ENCODE measurements at regions not wholly inside any gene's neighbourhood (a gene's known extent, or its start where the extent isn't known, plus 50 kb on each side); places are given as distances from the start of the nearest gene placed in this dataset.
"Not testable (repeated sequence)": the region's sequence is repeated elsewhere in the genome, so short reads cannot be mapped to it uniquely, and the experiment has no call there.

GRCh38 chr18:56445422-56445821 is 193.0 kb downstream of the TXNL1 start:
- Mint-ChIP-seq H3K4me1 (no peaks in the 10 kb centered on the region), H3K36me3 (peaks cover 3% of the 10 kb centered on the region), H3K27ac (no peak overlapping the region), H3K27me3 (no peaks in the 10 kb centered on the region), H3K4me3 (no peak overlapping the region), H3K9me3 (peaks cover 2% of the 10 kb centered on the region)
- ATAC-seq (ENCODE audit: low read depth): no peak
- no peak for DNase-seq (ENCODE audit: low spot score in 2 of 2)

- Mint-ChIP-seq H3K9me3 (peaks cover 2% of the 10 kb centered on the region), H3K27me3 (no peaks in the 10 kb centered on the region), H3K27ac (no peak overlapping the region), H3K4me1 (no peaks in the 10 kb centered on the region), H3K4me3 (no peak overlapping the region), H3K36me3 (peaks cover 3% of the 10 kb centered on the region)
- DNase-seq (ENCODE audit: low spot score in 2 of 2) (no peak), ATAC-seq (ENCODE audit: low read depth) (no peak)
Observed at GRCh38 chr18:56444201-56444600, 194.2 kb downstream of the TXNL1 start.

GRCh38 chr18:56443166-56443907 is 195.1 kb downstream of the TXNL1 start:
- no peaks in the 10 kb centered on the region for H3K4me1 Mint-ChIP-seq
- DNase-seq (ENCODE audit: low spot score in 2 of 2) (no peak), ATAC-seq (ENCODE audit: low read depth) (no peak)
- H3K27me3 Mint-ChIP-seq: no peaks in the 10 kb centered on the region
- H3K4me3 Mint-ChIP-seq: no peak overlapping the region
- H3K36me3 Mint-ChIP-seq: peaks cover 3% of the 10 kb centered on the region
- H3K9me3 Mint-ChIP-seq: peaks cover 2% of the 10 kb centered on the region
- H3K27ac Mint-ChIP-seq: no peak overlapping the region

- not testable (repeated sequence) for ATAC-seq (ENCODE audit: low read depth); DNase-seq (ENCODE audit: low spot score in 2 of 2); H3K27ac Mint-ChIP-seq; H3K9me3 Mint-ChIP-seq; H3K4me1 Mint-ChIP-seq; H3K36me3 Mint-ChIP-seq; H3K4me3 Mint-ChIP-seq; H3K27me3 Mint-ChIP-seq
Observed at GRCh38 chr18:56438480-56438879, 199.9 kb downstream of the TXNL1 start.

GRCh38 chr18:56436651-56437050 is 201.7 kb downstream of the TXNL1 start:
- ATAC-seq (ENCODE audit: low read depth): no peak
- Mint-ChIP-seq H3K9me3 (no peaks in the 10 kb centered on the region), H3K4me3 (no peak overlapping the region)

GRCh38 chr18:56433919-56434318 is 204.5 kb downstream of the TXNL1 start:
- Mint-ChIP-seq H3K27me3 (peaks cover 7% of the 10 kb centered on the region), H3K9me3 (no peaks in the 10 kb centered on the region), H3K27ac (no peak overlapping the region), H3K4me3 (no peak overlapping the region), H3K4me1 (no peaks in the 10 kb centered on the region), H3K36me3 (no peaks in the 10 kb centered on the region)
- no peak for DNase-seq (ENCODE audit: low spot score in 2 of 2)
- ATAC-seq (ENCODE audit: low read depth): no peak

More at GRCh38 chr18:56436651-56437050, 201.7 kb downstream of the TXNL1 start:
- no peaks in the 10 kb centered on the region for H3K4me1 Mint-ChIP-seq
- no peak overlapping the region for H3K27ac Mint-ChIP-seq
- no peak for DNase-seq (ENCODE audit: low spot score in 2 of 2)
- H3K27me3 Mint-ChIP-seq: peaks cover 5% of the 10 kb centered on the region
- H3K36me3 Mint-ChIP-seq: peaks cover under 1% of the 10 kb centered on the region

GRCh38 chr18:56431551-56431950 is 206.8 kb downstream of the TXNL1 start:
- Mint-ChIP-seq H3K4me1 (no peaks in the 10 kb centered on the region), H3K36me3 (peaks cover 3% of the 10 kb centered on the region), H3K27me3 (peaks cover 5% of the 10 kb centered on the region), H3K9me3 (peaks cover 9% of the 10 kb centered on the region), H3K4me3 (no peak overlapping the region), H3K27ac (no peak overlapping the region)
- DNase-seq (ENCODE audit: low spot score in 2 of 2) (no peak), ATAC-seq (ENCODE audit: low read depth) (no peak)

GRCh38 chr18:56423626-56424025 is 214.8 kb downstream of the TXNL1 start:
- Mint-ChIP-seq H3K4me3 (no peak overlapping the region), H3K36me3 (peaks cover 3% of the 10 kb centered on the region), H3K9me3 (peaks cover 8% of the 10 kb centered on the region), H3K4me1 (no peaks in the 10 kb centered on the region), H3K27me3 (no peaks in the 10 kb centered on the region), H3K27ac (no peak overlapping the region)
- DNase-seq (ENCODE audit: low spot score in 2 of 2) (no peak), ATAC-seq (ENCODE audit: low read depth) (no peak)

- ATAC-seq (ENCODE audit: low read depth): no peak
- DNase-seq (ENCODE audit: low spot score in 2 of 2): no peak
- no peak overlapping the region for H3K27ac Mint-ChIP-seq
Observed at GRCh38 chr18:56421647-56422046, 216.7 kb downstream of the TXNL1 start.

GRCh38 chr18:56420868-56421267 is 217.5 kb downstream of the TXNL1 start:
- not testable (repeated sequence) for H3K36me3 Mint-ChIP-seq; H3K4me3 Mint-ChIP-seq; H3K27me3 Mint-ChIP-seq; ATAC-seq (ENCODE audit: low read depth); DNase-seq (ENCODE audit: low spot score in 2 of 2); H3K4me1 Mint-ChIP-seq; H3K27ac Mint-ChIP-seq
- peaks cover 10% of the 10 kb centered on the region for H3K9me3 Mint-ChIP-seq

More at GRCh38 chr18:56421647-56422046, 216.7 kb downstream of the TXNL1 start:
- H3K27me3 Mint-ChIP-seq: no peaks in the 10 kb centered on the region
- peaks cover under 1% of the 10 kb centered on the region for H3K36me3 Mint-ChIP-seq
- peaks cover 5% of the 10 kb centered on the region for H3K9me3 Mint-ChIP-seq
- H3K4me3 Mint-ChIP-seq: no peak overlapping the region
- no peaks in the 10 kb centered on the region for H3K4me1 Mint-ChIP-seq

- ATAC-seq (ENCODE audit: low read depth) (no peak), DNase-seq (ENCODE audit: low spot score in 2 of 2) (no peak)
- Mint-ChIP-seq H3K27ac (no peak overlapping the region), H3K27me3 (no peaks in the 10 kb centered on the region), H3K9me3 (peaks cover 16% of the 10 kb centered on the region), H3K4me3 (no peak overlapping the region), H3K36me3 (peaks cover 6% of the 10 kb centered on the region), H3K4me1 (no peaks in the 10 kb centered on the region)
Observed at GRCh38 chr18:56414357-56414756, 224.0 kb downstream of the TXNL1 start.

GRCh38 chr18:56413862-56414261 is 224.5 kb downstream of the TXNL1 start:
- Mint-ChIP-seq H3K27ac (no peak overlapping the region), H3K4me3 (no peak overlapping the region), H3K9me3 (peaks cover 16% of the 10 kb centered on the region), H3K36me3 (peaks cover 6% of the 10 kb centered on the region), H3K27me3 (no peaks in the 10 kb centered on the region), H3K4me1 (no peaks in the 10 kb centered on the region)
- no peak for DNase-seq (ENCODE audit: low spot score in 2 of 2)
- no peak for ATAC-seq (ENCODE audit: low read depth)

- no peak overlapping the region for H3K4me3 Mint-ChIP-seq
- peaks cover 6% of the 10 kb centered on the region for H3K36me3 Mint-ChIP-seq
- no peaks in the 10 kb centered on the region for H3K4me1 Mint-ChIP-seq
- no peak overlapping the region for H3K27ac Mint-ChIP-seq
- H3K27me3 Mint-ChIP-seq: no peaks in the 10 kb centered on the region
- DNase-seq (ENCODE audit: low spot score in 2 of 2): no peak
- no peak for ATAC-seq (ENCODE audit: low read depth)
- H3K9me3 Mint-ChIP-seq: peaks cover 16% of the 10 kb centered on the region
Observed at GRCh38 chr18:56412951-56413350, 225.4 kb downstream of the TXNL1 start.

- Mint-ChIP-seq H3K27me3 (peaks cover 10% of the 10 kb centered on the region), H3K36me3 (peaks cover 1% of the 10 kb centered on the region), H3K27ac (no peak overlapping the region), H3K4me1 (no peaks in the 10 kb centered on the region), H3K4me3 (no peak overlapping the region), H3K9me3 (peaks cover 1% of the 10 kb centered on the region)
- no peak for ATAC-seq (ENCODE audit: low read depth)
- no peak for DNase-seq (ENCODE audit: low spot score in 2 of 2)
Observed at GRCh38 chr18:56409736-56410135, 228.7 kb downstream of the TXNL1 start.

- no peak for ATAC-seq (ENCODE audit: low read depth)
- DNase-seq (ENCODE audit: low spot score in 2 of 2): no peak
- Mint-ChIP-seq H3K27me3 (peaks cover 10% of the 10 kb centered on the region), H3K27ac (no peak overlapping the region), H3K9me3 (no peaks in the 10 kb centered on the region), H3K4me1 (no peaks in the 10 kb centered on the region), H3K4me3 (no peak overlapping the region), H3K36me3 (no peaks in the 10 kb centered on the region)
Observed at GRCh38 chr18:56407646-56408180, 230.7 kb downstream of the TXNL1 start.

All from memory B cell (primary cell).